ENCODE measurements at regions not wholly inside any gene's neighbourhood (a gene's known extent, or its start where the extent isn't known, plus 50 kb on each side); places are given as distances from the start of the nearest gene placed in this dataset.

GRCh38 chr5:130333089-130333488 lies 428.8 kb downstream of the CHSY3 start:
- Histone ChIP-seq H3K4me3 (no peak overlapping the region), H3K27me3 (ENCODE audit: control insufficient read depth in 2 of 2, insufficient read depth in 2 of 2, low read length in 2 of 2) (no peaks in the 10 kb centered on the region), H4K20me1 (replicated peaks; ENCODE audit: control insufficient read depth, insufficient read depth, low read length) (no peaks in the 10 kb centered on the region), H3K4me1 (replicated peaks in 1 of 2; ENCODE audit: control insufficient read depth in 2 of 2, insufficient read depth in 2 of 2, low read length in 2 of 2) (no peaks in the 10 kb centered on the region), H3K79me2 (ENCODE audit: control insufficient read depth, insufficient read depth, low read length) (no peaks in the 10 kb centered on the region), H3K36me3 (ENCODE audit: control insufficient read depth, insufficient read depth, low read length) (no peaks in the 10 kb centered on the region), H3K9ac (ENCODE audit: insufficient read depth in 1 of 2, low read depth in 2 of 2, low read length in 2 of 2) (no peak overlapping the region), H3K4me2 (ENCODE audit: insufficient read depth, low read length) (no peak overlapping the region), H3K27ac (ENCODE audit: extremely low read depth, low read depth, low read length) (no peak overlapping the region), H3K9me3 (replicated peaks; ENCODE audit: control insufficient read depth, insufficient read depth, low read depth, low read length) (no peaks in the 10 kb centered on the region), H3K9me1 (ENCODE audit: control insufficient read depth, insufficient read depth, low read length) (no peaks in the 10 kb centered on the region), H2AFZ (ENCODE audit: low read depth, low read length) (no peak overlapping the region)
- no peak for DNase-seq (ENCODE audit: extremely low read depth in 1 of 4, low spot score in 3 of 4)
- in situ Hi-C loops (cut with MboI) (no loop called here), intact Hi-C loops (cut with micrococcal nuclease) (no loop called here)
- 0% methylated on average over 2 of the region's 2 CpGs for WGBS (ENCODE audit: insufficient coverage, low coverage, missing lambda C conversion rate)
- CTCF ChIA-PET (ENCODE audit: low intra/inter-chr PET ratio) = no interaction called here
- ATAC-seq = no peak
- POLR2A ChIA-PET = no interaction called here
- BruUV-seq (replicated peaks) = no TSS peak
- no peak for FAIRE-seq
- TF ChIP-seq TAF9B (IDR thresholded peaks at IDR 0.05; ENCODE audit: partially characterized antibody) (no peak), THRAP3 (IDR thresholded peaks at IDR 0.05; ENCODE audit: borderline replicate concordance) (no peak), ZBTB1 (CRISPR knock-in tag; IDR thresholded peaks at IDR 0.05; ENCODE audit: borderline replicate concordance, low read depth) (no peak), ARID3B (CRISPR knock-in tag; IDR thresholded peaks at IDR 0.05; ENCODE audit: borderline replicate concordance) (no peak), ZNF324 (CRISPR knock-in tag; IDR thresholded peaks at IDR 0.05) (no peak), RAD51 (IDR thresholded peaks at IDR 0.05; ENCODE audit: borderline replicate concordance, low read depth) (no peak), SREBF1 (IDR thresholded peaks at IDR 0.05; ENCODE audit: borderline replicate concordance, low read depth, low read length) (no peak), KLF6 (CRISPR knock-in tag; IDR thresholded peaks at IDR 0.05; ENCODE audit: borderline replicate concordance) (no peak), ELF2 (CRISPR knock-in tag; IDR thresholded peaks at IDR 0.05) (no peak), WHSC1 (IDR thresholded peaks at IDR 0.05; ENCODE audit: low read length) (no peak), ZNF785 (CRISPR knock-in tag; IDR thresholded peaks at IDR 0.05) (no peak), ZNF121 (CRISPR knock-in tag; conservative IDR thresholded peaks at IDR 0.05) (no peak), IRF1 (CRISPR knock-in tag; IDR thresholded peaks at IDR 0.05; ENCODE audit: borderline replicate concordance) (no peak), ZNF280A (IDR thresholded peaks at IDR 0.05; ENCODE audit: low read depth, partially characterized antibody) (no peak), HDAC1 (IDR thresholded peaks at IDR 0.05) (no peak), SMAD1 (IDR thresholded peaks at IDR 0.05; ENCODE audit: low read depth, low read length, partially characterized antibody) (no peak)
- TF ChIP-seq, protein P1, sequence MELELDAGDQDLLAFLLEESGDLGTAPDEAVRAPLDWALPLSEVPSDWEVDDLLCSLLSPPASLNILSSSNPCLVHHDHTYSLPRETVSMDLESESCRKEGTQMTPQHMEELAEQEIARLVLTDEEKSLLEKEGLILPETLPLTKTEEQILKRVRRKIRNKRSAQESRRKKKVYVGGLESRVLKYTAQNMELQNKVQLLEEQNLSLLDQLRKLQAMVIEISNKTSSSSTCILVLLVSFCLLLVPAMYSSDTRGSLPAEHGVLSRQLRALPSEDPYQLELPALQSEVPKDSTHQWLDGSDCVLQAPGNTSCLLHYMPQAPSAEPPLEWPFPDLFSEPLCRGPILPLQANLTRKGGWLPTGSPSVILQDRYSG (tag; conservative IDR thresholded peaks at IDR 0.05; ENCODE audit: low read depth) = no peak
- TF ChIP-seq, protein P2, sequence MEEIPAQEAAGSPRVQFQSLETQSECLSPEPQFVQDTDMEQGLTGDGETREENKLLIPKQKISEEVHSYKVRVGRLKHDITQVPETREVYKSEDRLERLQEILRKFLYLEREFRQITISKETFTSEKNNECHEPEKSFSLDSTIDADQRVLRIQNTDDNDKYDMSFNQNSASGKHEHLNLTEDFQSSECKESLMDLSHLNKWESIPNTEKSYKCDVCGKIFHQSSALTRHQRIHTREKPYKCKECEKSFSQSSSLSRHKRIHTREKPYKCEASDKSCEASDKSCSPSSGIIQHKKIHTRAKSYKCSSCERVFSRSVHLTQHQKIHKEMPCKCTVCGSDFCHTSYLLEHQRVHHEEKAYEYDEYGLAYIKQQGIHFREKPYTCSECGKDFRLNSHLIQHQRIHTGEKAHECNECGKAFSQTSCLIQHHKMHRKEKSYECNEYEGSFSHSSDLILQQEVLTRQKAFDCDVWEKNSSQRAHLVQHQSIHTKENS (CRISPR knock-in tag; IDR thresholded peaks at IDR 0.05) = no peak
